Neutrophil (primary cell): ENCODE measurements at regions not wholly inside any gene's neighbourhood (a gene's known extent, or its start where the extent isn't known, plus 50 kb on each side); places are given as distances from the start of the nearest gene placed in this dataset.

Source experiments
- H3K27ac ChIP-seq: fragments of 200-600 bp; sonication (generic); 2 replicates; pipeline ENCODE4 v1.5.1; 2016; ENCODE audit warnings: mild to moderate bottlenecking, moderate library complexity
- H3K27me3 ChIP-seq: fragments of 200-600 bp; sonication (generic); 2 replicates; pipeline ENCODE4 v1.6.0; 2016; ENCODE audit warnings: mild to moderate bottlenecking
- H3K36me3 ChIP-seq: fragments of 200-600 bp; sonication (generic); 2 replicates; pipeline ENCODE4 v1.5.1; 2017
- H3K4me1 ChIP-seq, 2 experiments: fragments of 200-600 bp in 1 of 2; sonication (generic) in 1 of 2; 1 replicate in 1 of 2; 2 replicates in 1 of 2; pipeline versions ENCODE4 v1.5.1 to v1.6.1; 2013 to 2016; ENCODE audit warnings: low read depth in 1 of 2, low read length in 1 of 2, mild to moderate bottlenecking in 1 of 2, moderate library complexity in 1 of 2; ENCODE audit not compliant: control insufficient read depth in 1 of 2, insufficient read depth in 1 of 2
- H3K4me3 ChIP-seq, 2 experiments: fragments of 200-600 bp in 1 of 2; sonication (generic) in 1 of 2; 1 replicate in 1 of 2; 2 replicates in 1 of 2; pipeline ENCODE4 v1.5.1; 2013 to 2016; ENCODE audit warnings: low read depth in 1 of 2, low read length in 1 of 2, mild to moderate bottlenecking in 1 of 2, moderate library complexity in 1 of 2
- H3K9me3 ChIP-seq: fragments of 200-600 bp; sonication (generic); 2 replicates; pipeline ENCODE4 v1.5.1; 2016
- TF ChIP-seq, protein P1 (sequence below): fragments of 200-600 bp; sonication (generic); IDR thresholded peaks from 2 replicates; pipeline ENCODE4 v1.5.1; 2016; ENCODE audit warnings: antibody characterized with exemption

DNA sequence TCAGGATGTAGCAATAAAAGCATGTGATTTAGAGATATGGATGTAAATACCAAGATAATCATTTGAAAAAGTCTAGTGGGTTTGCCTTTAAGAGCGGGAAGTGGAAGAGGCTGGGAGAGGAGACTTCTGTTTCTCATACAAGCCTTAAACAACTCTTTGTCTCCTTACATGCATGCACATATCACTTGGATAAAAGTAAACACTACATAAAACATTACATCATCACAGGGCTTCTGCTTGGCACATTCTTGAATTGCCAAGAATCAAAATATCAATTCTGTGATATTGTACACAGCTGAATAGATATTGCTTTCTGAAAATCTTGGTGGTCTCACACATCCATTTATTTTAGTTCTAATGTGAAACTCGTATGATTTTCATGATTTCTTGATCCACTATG is 57.6 kb downstream of the FOXD1 start:
- peaks cover 48% of the 10 kb centered on the region for H3K27me3 ChIP-seq
- H3K9me3 ChIP-seq = no peaks in the 10 kb centered on the region
- no peak overlapping the region for H3K27ac ChIP-seq
- TF ChIP-seq, protein P1, sequence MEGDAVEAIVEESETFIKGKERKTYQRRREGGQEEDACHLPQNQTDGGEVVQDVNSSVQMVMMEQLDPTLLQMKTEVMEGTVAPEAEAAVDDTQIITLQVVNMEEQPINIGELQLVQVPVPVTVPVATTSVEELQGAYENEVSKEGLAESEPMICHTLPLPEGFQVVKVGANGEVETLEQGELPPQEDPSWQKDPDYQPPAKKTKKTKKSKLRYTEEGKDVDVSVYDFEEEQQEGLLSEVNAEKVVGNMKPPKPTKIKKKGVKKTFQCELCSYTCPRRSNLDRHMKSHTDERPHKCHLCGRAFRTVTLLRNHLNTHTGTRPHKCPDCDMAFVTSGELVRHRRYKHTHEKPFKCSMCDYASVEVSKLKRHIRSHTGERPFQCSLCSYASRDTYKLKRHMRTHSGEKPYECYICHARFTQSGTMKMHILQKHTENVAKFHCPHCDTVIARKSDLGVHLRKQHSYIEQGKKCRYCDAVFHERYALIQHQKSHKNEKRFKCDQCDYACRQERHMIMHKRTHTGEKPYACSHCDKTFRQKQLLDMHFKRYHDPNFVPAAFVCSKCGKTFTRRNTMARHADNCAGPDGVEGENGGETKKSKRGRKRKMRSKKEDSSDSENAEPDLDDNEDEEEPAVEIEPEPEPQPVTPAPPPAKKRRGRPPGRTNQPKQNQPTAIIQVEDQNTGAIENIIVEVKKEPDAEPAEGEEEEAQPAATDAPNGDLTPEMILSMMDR = no peak
- peaks cover 17 to 19% of the 10 kb centered on the region in 2 experiments for H3K4me1 ChIP-seq
- no peaks in the 10 kb centered on the region for H3K36me3 ChIP-seq
- no peak overlapping the region for H3K4me3 ChIP-seq

DNA sequence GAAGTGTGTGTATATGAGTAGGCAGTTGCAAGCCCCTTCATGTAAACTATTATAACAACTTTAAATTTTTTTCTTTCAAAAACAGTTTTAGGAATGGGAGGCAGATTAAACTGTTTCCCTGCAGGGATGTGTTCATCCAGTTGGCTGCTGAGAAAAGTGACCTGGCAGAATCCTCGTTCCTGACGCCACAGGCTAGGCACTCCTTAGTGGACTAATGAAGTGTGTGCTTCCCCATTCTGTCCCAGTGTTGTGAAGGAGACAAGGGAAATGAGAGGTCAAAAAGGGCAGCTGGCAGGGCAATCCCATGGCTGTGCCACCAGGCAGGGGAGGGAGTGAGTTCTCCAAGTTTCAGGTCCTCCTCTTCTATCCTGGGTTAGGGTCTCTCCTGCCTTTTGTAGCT is 59.8 kb downstream of the FOXD1 start:
- no peak overlapping the region for H3K4me3 ChIP-seq
- H3K27ac ChIP-seq = no peak overlapping the region
- H3K9me3 ChIP-seq = peaks cover 8% of the 10 kb centered on the region
- peaks cover 48% of the 10 kb centered on the region for H3K27me3 ChIP-seq
- TF ChIP-seq, protein P1 = no peak
- peaks cover 17 to 19% of the 10 kb centered on the region in 2 experiments for H3K4me1 ChIP-seq
- no peaks in the 10 kb centered on the region for H3K36me3 ChIP-seq

DNA sequence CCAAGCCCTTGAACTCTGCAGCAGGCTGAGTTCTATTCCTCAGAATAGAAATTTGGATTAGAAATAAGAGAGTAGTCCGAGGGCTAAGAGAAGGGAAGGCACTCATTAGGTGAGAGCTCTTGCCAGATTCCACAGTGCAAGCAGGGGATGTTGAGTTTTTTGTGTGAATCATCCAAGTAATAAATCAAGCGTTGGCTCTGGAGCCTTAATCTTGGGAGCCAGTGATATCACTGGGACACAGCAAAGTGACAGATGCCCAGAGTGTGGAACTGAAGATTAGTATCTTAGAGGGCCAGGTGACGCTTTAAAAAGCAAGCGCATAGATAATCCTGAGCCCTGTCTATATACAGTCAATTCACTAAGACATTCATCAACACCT is 60.3 kb downstream of the FOXD1 start:
- Histone ChIP-seq H3K27ac (no peak overlapping the region), H3K36me3 (no peaks in the 10 kb centered on the region), H3K4me1 (peaks cover 17 to 19% of the 10 kb centered on the region in 2 experiments), H3K9me3 (peaks cover 8% of the 10 kb centered on the region), H3K4me3 (no peak overlapping the region), H3K27me3 (peaks cover 48% of the 10 kb centered on the region)
- TF ChIP-seq, protein P1 = no peak

DNA sequence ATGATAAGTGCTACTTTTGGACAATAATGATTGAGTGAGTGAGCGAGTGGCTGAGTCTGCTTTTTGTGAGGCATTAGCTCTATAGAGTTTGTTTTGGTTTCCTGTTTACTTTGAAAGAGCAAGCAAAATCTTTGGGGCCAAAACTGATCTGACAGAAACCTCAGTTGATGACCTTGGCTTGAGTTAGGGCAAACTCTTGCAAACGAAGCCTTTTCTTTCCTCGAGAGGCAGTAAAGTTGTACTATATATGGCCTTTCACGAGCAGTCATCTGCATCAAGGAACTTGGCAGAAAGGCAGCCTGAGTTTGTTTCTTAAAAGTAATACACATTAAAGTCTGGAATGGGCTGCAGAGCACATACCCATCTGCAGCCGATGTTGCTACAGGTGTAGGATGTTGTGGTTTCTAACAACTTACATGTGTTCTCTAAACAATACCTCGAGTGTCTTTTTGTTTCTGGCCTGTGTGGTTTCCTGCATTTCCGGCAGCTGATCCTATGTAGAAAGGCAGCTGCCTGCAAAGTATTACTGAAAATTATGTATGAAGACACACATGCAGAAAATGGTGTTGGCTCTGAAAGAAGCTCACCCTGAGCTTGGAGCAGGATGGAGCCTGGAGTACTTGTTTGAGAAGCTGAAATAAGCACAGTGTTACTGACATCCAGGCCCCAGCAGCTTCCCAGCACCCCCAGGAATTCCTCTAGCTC is 60.8 kb downstream of the FOXD1 start:
- Histone ChIP-seq H3K4me3 (no peak overlapping the region), H3K9me3 (peaks cover 8% of the 10 kb centered on the region), H3K27me3 (peaks cover 48% of the 10 kb centered on the region), H3K27ac (no peak overlapping the region), H3K36me3 (no peaks in the 10 kb centered on the region), H3K4me1 (peaks cover 17 to 19% of the 10 kb centered on the region in 2 experiments)
- TF ChIP-seq, protein P1 = no peak

DNA sequence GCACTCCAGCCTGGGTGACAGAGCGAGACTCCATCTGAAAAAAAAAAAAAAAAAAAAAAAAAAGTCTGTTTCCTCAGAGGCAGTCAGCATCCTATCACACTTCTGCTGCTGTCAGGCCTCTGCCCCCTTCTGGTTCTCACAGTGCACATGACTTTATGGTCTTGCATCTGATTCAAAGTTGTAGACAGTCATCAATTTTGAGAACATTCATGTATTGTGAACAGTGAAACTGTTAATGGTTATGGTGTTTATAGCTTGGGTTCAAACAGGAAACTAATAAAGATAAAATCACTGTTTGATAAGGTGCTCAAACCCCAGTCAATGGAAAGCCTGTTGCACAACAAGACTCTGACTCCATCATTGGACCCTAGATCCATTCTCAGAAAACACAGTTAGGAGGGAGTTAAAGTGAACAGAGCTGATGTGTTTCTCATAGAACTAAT is 61.4 kb downstream of the FOXD1 start:
- Histone ChIP-seq H3K27ac (no peak overlapping the region), H3K4me1 (peaks cover 17 to 19% of the 10 kb centered on the region in 2 experiments), H3K9me3 (peaks cover 8% of the 10 kb centered on the region), H3K27me3 (peaks cover 51% of the 10 kb centered on the region), H3K4me3 (no peak overlapping the region), H3K36me3 (no peaks in the 10 kb centered on the region)
- TF ChIP-seq, protein P1 = no peak
